Ureter (tissue), 1 donor: ENCODE measurements at regions not wholly inside any gene's neighbourhood (a gene's known extent, or its start where the extent isn't known, plus 50 kb on each side); places are given as distances from the start of the nearest gene placed in this dataset.

Experiments
- DNase-seq: peaks from one replicate; pipeline ENCODE4 v3.0.0-alpha.2; 2020; ENCODE audit warnings: low spot score
- donor health status: DM: yes; HTN: yes; CAD: no.

- no peak for DNase-seq
Observed at GRCh38 chr4:30875658-30876269, 155.6 kb downstream of the PCDH7 start.

DNA sequence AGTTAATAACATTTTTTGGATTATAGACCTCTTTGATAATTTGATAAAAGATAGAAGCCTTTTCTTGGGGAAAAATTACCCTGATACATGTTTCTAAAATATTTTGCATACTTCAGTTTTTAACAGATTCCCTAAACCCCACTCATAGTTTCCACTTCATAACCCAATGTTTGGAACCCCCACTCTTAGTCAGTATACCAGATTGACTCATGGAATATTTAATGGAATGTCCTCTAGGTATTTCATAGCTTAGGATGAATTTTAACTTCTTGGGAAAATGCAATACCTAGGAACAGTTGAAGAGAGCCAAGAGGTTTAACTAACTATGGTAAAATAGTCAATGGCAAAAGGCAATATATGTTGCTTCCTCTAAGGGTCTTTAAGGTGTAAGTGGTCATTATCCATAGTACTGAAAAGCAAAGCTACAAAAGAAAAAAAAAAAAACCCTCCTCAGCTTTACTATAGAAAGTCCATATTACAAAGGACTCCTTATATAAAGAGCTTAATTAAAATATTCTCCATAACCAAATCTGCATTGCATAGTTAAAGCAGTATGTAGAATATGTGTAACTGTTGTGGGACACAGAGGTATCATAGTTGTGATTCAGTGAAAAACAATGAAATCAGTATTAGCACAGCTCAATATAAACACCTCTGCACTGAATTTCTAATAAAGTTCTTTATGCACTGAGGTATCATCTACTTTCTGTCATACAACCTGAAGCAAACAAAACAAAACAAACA, 159.9 kb downstream of the PCDH7 start:
- DNase-seq, result no peak

DNA sequence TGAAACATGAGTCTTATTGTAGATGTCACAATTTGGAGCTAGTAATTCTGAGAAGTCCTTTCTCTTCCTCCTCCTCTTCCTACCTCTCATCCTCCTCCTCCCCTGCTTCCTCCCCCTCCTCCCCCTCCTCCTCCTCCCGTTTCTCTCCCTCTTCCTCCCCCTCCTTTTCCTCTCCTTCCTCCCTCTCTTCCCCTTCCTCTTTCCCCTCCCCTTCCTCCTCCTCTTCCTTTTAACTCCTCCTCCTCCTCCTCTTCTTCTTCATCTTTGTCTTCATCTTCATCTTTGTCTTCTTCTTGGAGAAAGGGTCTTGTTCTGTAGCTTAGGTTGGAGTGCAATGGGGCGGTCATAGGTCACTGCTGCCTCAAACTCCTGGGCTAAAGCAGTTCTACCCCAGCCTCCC, 161.8 kb downstream of the PCDH7 start:
- no peak for DNase-seq

- DNase-seq, result no peak
Observed at GRCh38 chr4:30882443-30882842, 162.3 kb downstream of the PCDH7 start.

- DNase-seq, result no peak
Observed at GRCh38 chr4:30882995-30883675, 163.0 kb downstream of the PCDH7 start.

GRCh38 chr4:30901461-30902451, 181.6 kb downstream of the PCDH7 start:
- no peak for DNase-seq

DNA sequence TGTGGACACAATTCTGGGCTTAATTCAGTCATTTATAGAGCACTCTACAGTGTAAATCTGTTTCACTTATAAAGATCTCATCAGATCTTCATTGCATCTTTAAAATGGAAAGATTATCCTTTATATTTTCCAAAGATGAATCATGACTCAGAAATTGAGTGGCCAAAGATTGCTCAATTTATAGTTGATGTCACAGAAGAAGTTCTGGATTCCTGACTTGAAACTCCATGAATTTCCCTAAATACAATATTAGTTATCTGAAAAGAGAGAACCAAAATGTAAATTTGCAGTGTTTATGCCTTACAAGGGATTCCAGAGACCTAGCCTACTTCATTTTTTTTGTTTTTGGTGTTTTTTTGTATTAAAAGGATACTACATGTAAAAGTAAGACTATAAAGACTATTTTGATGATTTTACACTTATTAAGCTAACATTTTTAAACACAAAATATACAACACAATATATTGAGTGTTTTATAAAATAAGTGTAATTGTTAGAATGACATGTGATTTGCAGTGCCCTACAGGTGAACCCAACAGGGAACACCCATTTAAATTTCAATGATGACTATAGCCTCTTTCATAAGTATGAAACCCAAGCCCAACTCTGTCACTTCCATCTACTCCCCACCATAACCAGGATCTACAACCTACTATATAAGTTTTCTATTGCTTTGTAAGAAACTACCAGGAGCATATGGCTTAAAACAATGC, 183.5 kb downstream of the PCDH7 start:
- DNase-seq, result no peak

GRCh38 chr4:30904215-30904555, 184.0 kb downstream of the PCDH7 start:
- no peak for DNase-seq

GRCh38 chr4:30904588-30904987, 184.4 kb downstream of the PCDH7 start:
- DNase-seq, result no peak

DNA sequence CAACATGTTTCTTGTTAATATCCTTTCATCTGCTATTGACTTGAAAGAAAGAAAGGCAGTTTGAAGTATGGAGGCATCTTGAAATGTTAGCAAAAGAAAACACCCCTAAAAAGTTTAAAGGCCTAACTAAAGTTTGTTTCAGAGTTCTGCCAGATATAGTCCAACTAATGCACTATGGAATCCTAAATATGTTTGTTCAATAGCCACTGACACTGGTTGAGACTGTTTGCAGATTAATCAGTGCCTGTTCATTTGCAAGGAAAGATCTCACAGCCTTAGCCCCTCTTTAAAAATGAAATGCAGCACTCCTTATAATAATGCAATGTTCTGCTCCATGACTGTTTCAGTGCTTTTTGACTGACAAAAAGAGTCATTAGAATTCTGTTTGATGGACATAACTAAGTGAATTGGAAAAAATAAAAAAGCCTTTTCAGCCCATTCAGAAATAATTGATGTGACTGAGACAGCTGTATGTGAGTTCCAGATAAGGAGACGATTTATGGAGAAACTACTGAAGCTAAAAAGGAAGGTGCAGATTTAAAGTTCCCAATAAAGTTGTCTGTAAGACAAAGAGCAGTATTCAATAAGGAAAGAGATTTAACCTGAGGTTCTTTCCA, 192.0 kb downstream of the PCDH7 start:
- DNase-seq, result no peak

DNA sequence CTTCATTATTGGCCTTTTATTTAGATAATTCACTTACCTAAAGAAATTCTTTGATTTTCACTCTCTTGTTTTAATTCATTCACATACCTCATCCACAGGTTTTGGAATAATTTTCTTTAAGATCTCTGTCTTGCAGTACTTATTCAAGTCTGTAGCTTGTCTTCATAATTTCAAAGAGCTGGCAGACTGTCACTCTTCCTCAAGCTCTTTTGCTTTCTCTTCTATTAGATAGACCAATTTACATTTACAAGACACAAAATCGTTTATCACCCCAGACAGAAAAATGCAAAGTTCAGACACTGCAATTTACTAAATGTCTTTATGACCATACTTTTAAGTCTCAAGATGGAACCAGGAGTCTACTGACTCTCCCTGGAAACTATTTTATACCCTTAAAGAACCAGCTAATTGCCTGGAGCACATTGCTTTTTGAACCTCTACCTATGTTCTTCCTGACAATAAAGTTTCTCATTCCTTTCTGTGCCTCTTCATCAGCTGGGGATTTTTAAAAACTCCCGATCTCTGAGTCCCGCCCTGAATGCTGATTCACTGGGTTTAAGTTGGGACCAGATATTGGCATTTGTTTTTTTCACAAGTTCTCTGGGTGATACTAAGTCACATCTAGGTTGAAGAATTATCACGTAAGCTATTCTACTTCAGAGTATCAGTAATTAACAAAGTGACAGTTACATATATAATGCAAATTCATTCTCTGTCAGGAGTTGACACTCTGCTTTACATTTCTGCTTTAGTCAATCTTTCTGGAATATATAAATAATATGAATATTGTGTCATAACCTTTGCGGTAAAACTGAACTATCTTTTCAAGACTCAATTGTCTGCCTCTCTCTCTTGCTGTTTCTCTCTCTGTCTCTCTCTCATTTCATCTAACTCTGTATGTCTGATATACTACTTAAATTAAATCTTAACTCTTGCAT, 196.4 kb downstream of the PCDH7 start:
- no peak for DNase-seq

GRCh38 chr4:30917946-30918345, 197.8 kb downstream of the PCDH7 start:
- no peak for DNase-seq

DNA sequence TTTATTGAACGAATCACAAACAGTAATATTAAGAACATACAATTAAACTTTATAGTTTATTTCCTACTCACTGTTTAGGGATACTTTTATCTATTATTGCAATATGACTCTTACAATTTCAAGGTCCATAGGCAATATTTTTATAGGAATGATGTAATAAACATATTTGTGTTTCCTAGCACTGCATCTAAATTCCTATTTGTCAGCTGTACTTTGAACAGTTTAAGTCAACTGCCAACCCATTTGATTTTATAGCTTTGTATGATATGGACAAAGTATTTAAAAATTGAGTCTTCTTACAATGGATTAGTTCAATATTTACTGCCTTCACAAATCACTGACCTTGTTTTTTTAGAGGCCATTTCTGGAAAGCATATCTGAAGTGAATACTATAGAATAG, 199.3 kb downstream of the PCDH7 start:
- DNase-seq, result no peak

GRCh38 chr4:30920043-30920442, 199.9 kb downstream of the PCDH7 start:
- no peak for DNase-seq

DNA sequence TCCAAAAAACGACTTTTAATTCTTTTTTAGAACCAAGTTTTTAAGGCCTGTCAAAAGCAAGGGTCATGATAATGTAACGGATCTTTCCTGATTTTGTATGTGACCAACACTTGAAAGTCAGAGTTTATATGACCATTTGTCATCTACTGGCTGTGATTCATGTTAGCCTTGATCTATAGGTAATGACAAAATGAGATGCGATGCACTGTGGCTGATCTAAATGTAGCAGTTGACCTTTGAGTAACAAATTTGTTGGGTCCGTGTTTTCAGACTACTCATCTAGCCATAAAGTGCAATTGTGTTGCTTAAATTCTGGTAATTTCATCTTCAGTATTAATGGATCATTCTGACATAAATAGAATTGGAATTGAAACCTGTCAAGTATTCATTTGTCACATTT, 202.5 kb downstream of the PCDH7 start:
- DNase-seq, result no peak

GRCh38 chr4:30924495-30924894, 204.3 kb downstream of the PCDH7 start:
- DNase-seq, result no peak

GRCh38 chr4:30929649-30930048, 209.5 kb downstream of the PCDH7 start:
- no peak for DNase-seq

DNA sequence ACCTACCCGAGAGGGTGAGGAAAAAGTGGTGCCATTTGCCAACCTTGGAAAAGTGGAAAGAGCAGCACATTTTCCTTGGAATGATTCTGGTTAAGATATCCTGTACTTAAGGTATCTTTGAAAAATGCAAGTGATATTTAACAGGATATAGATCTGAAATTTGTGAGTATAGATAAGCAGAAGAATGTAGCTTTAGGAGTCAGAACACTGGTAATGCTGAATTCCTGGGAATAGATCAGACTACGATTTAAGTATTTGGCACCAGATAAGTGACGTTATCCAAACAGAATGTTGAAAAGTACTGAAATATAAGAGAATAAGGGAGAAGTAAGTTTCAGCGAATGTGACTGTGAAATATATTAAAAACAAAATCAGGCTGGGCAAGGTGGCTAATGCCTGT, 210.1 kb downstream of the PCDH7 start:
- no peak for DNase-seq

GRCh38 chr4:30932581-30932980, 212.4 kb downstream of the PCDH7 start:
- no peak for DNase-seq

- DNase-seq, result no peak
Observed at GRCh38 chr4:30939069-30939468, 218.9 kb downstream of the PCDH7 start.
